ENCODE measurements at regions not wholly inside any gene's neighbourhood (a gene's known extent, or its start where the extent isn't known, plus 50 kb on each side); places are given as distances from the start of the nearest gene placed in this dataset.

GRCh38 chr13:47463002-47463401 lies 538.1 kb downstream of the SUCLA2 start:
- no peak for TF ChIP-seq EZH2 (IDR thresholded peaks at IDR 0.05; ENCODE audit: insufficient read depth, poor library complexity, severe bottlenecking)
- TF ChIP-seq EZH2phosphoT487 (IDR thresholded peaks at IDR 0.05; ENCODE audit: insufficient read depth, low read depth) = no peak
